ENCODE measurements at regions not wholly inside any gene's neighbourhood (a gene's known extent, or its start where the extent isn't known, plus 50 kb on each side); places are given as distances from the start of the nearest gene placed in this dataset.

- no peak for TF ChIP-seq ZNF311 (tag by site-specific recombination; IDR thresholded peaks at IDR 0.05; ENCODE audit: borderline replicate concordance)
- TF ChIP-seq ZNF558 (tag by site-specific recombination; IDR thresholded peaks at IDR 0.05), result peak; percentile 87
- peak; percentile 76 for TF ChIP-seq ZXDB (tag by site-specific recombination; IDR thresholded peaks at IDR 0.05)
- TF ChIP-seq SP2 (tag by site-specific recombination; IDR thresholded peaks at IDR 0.05), result peak; percentile 36
- peak; percentile 54; the same call in 1 of the 2 replicates for TF ChIP-seq KLF8 (tag by site-specific recombination; IDR thresholded peaks at IDR 0.05)
- TF ChIP-seq ZNF157 (tag by site-specific recombination; IDR thresholded peaks at IDR 0.05), result no peak
- TF ChIP-seq GLIS1 (tag by site-specific recombination; IDR thresholded peaks at IDR 0.05), result peak; percentile 37
- TF ChIP-seq TRIM28 (IDR thresholded peaks at IDR 0.05; ENCODE audit: borderline replicate concordance, low read length), result peak; percentile 98
- TF ChIP-seq ZNF335 (tag by site-specific recombination; conservative IDR thresholded peaks at IDR 0.05), result peak; percentile 35; the same call in 1 of the 2 replicates
- no peak for TF ChIP-seq ZNF274 (IDR thresholded peaks at IDR 0.05; ENCODE audit: low read length)
- no peak for TF ChIP-seq ZNF274 (tag by site-specific recombination; IDR thresholded peaks at IDR 0.05; ENCODE audit: borderline replicate concordance)
- peak; percentile 39 for TF ChIP-seq ZNF518A (tag by site-specific recombination; conservative IDR thresholded peaks at IDR 0.05; ENCODE audit: low read depth)
- no peak for TF ChIP-seq ZNF404 (tag by site-specific recombination; IDR thresholded peaks at IDR 0.05)
- TF ChIP-seq ZNF664 (tag by site-specific recombination; IDR thresholded peaks at IDR 0.05), result peak; percentile 82
- TF ChIP-seq ATF2 (tag by site-specific recombination; IDR thresholded peaks at IDR 0.05; ENCODE audit: low read depth), result peak; percentile 93
- TF ChIP-seq ZBTB10 (tag by site-specific recombination; IDR thresholded peaks at IDR 0.05), result peak; percentile 63
- TF ChIP-seq GLI4 (tag by site-specific recombination; IDR thresholded peaks at IDR 0.05), result no peak
- TF ChIP-seq ZNF140 (tag by site-specific recombination; IDR thresholded peaks at IDR 0.05), result no peak
- TF ChIP-seq KLF10 (tag by site-specific recombination; IDR thresholded peaks at IDR 0.05), result peak; percentile 59
- peak; percentile 93 for TF ChIP-seq ZNF843 (tag by site-specific recombination; IDR thresholded peaks at IDR 0.05)
- TF ChIP-seq ZNF571 (tag by site-specific recombination; IDR thresholded peaks at IDR 0.05), result no peak
- TF ChIP-seq PATZ1 (tag by site-specific recombination; IDR thresholded peaks at IDR 0.05), result peak; percentile 83
- TF ChIP-seq ZSCAN18 (tag by site-specific recombination; IDR thresholded peaks at IDR 0.05), result no peak
- TF ChIP-seq ZNF654 (tag by site-specific recombination; IDR thresholded peaks at IDR 0.05; ENCODE audit: low read depth), result peak; percentile 6; the same call in 1 of the 2 replicates
- TF ChIP-seq ZBTB21 (tag by site-specific recombination; IDR thresholded peaks at IDR 0.05), result peak; percentile 88
- TF ChIP-seq YY2 (tag by site-specific recombination; IDR thresholded peaks at IDR 0.05), result no peak
- peak; percentile 97 for TF ChIP-seq ZNF639 (tag by site-specific recombination; IDR thresholded peaks at IDR 0.05)
Observed at GRCh38 chr5:123813937-123814624, 302.1 kb downstream of the CSNK1G3 start (continued).

All from HEK293 (cell line).